Esophagus muscularis mucosa (tissue), 3 donors: ENCODE measurements at regions not wholly inside any gene's neighbourhood (a gene's known extent, or its start where the extent isn't known, plus 50 kb on each side); places are given as distances from the start of the nearest gene placed in this dataset.

ENCODE experiments used
- POLR2A ChIP-seq: fragments of 450-650 bp; IDR thresholded peaks from one replicate; pipeline ENCODE4 v1.6.1; 2017; ENCODE audit warnings: antibody characterized with exemption, moderate library complexity, mild to moderate bottlenecking, low read depth
- POLR2AphosphoS5 ChIP-seq, 2 donors: sonication (generic); formaldehyde crosslinking; IDR thresholded peaks; one replicate each; pipeline ENCODE4 v1.6.1; 2017; ENCODE audit warnings: antibody characterized with exemption in 2 of 2
- TF ChIP-seq, protein P1 (sequence below), 3 experiments: fragments of 200-600 bp in 2 of 3; fragments of 450-650 bp in 1 of 3; sonication (generic) in 2 of 3; IDR thresholded peaks; one replicate each; pipeline ENCODE4 v1.5.1; 2017 to 2019; ENCODE audit warnings: antibody characterized with exemption in 3 of 3, mild to moderate bottlenecking in 2 of 3, moderate library complexity in 1 of 3

DNA sequence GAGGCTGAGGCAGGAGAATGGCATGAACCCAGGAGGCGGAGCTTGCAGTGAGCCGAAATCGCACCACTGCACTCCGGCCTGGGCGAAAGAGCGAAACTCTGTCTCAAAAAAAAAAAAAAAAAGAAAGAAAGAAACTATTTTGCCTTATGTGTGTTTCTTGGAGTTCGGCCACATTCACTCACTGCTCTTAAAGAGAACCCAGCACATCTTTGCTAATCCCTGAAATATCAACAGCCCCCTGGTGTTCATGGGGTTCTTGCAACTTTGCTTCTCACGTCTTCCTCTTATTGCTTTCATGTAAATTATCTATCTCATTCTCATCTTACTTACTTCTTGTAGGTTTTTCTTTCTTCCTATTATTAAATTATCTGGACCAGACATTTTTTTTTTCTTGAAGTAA, 126.3 kb upstream of the ASTN2 start:
- TF ChIP-seq, protein P1, sequence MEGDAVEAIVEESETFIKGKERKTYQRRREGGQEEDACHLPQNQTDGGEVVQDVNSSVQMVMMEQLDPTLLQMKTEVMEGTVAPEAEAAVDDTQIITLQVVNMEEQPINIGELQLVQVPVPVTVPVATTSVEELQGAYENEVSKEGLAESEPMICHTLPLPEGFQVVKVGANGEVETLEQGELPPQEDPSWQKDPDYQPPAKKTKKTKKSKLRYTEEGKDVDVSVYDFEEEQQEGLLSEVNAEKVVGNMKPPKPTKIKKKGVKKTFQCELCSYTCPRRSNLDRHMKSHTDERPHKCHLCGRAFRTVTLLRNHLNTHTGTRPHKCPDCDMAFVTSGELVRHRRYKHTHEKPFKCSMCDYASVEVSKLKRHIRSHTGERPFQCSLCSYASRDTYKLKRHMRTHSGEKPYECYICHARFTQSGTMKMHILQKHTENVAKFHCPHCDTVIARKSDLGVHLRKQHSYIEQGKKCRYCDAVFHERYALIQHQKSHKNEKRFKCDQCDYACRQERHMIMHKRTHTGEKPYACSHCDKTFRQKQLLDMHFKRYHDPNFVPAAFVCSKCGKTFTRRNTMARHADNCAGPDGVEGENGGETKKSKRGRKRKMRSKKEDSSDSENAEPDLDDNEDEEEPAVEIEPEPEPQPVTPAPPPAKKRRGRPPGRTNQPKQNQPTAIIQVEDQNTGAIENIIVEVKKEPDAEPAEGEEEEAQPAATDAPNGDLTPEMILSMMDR (IDR thresholded peaks at IDR 0.05), result no peak
- TF ChIP-seq POLR2AphosphoS5 (IDR thresholded peaks at IDR 0.05), result no peak
- TF ChIP-seq POLR2A, result no peak
